Right atrium auricular region (tissue), 2 donors: ENCODE measurements at regions not wholly inside any gene's neighbourhood (a gene's known extent, or its start where the extent isn't known, plus 50 kb on each side); places are given as distances from the start of the nearest gene placed in this dataset.

Experiments
- DNase-seq: peaks from one replicate; pipeline ENCODE4 v3.0.0-alpha.2; 2019; ENCODE audit warnings: low spot score
- H3K27ac ChIP-seq, 2 donors: fragments of 200-600 bp; sonication (generic); 1 replicate in 1 of 2; 2 replicates in 1 of 2; pipeline ENCODE4 v1.5.1; 2016 to 2019
- H3K27me3 ChIP-seq, 2 donors: fragments of 200-600 bp; sonication (generic); one replicate each; pipeline versions ENCODE4 v1.5.1 to v1.6.0; 2017 to 2019
- H3K36me3 ChIP-seq: fragments of 200-600 bp; sonication (generic); one replicate; pipeline ENCODE4 v1.5.1; 2016
- H3K4me1 ChIP-seq, 2 donors: fragments of 200-600 bp; sonication (generic); one replicate each; pipeline versions ENCODE4 v1.5.1 to v1.6.0; 2017 to 2019
- H3K4me3 ChIP-seq, 2 donors: fragments of 200-600 bp; sonication (generic); 1 replicate in 1 of 2; 2 replicates in 1 of 2; pipeline ENCODE4 v1.5.1; 2017 to 2019; ENCODE audit warnings: mild to moderate bottlenecking in 1 of 2, moderate library complexity in 1 of 2
- H3K9me3 ChIP-seq, 2 donors: fragments of 200-600 bp; sonication (generic); one replicate each; pipeline ENCODE4 v1.5.1; 2019
- CTCF ChIP-seq, 2 donors: fragments of 200-600 bp; sonication (generic); IDR thresholded peaks; one replicate each; pipeline ENCODE4 v1.5.1; 2019; ENCODE audit warnings: antibody characterized with exemption in 2 of 2

DNA sequence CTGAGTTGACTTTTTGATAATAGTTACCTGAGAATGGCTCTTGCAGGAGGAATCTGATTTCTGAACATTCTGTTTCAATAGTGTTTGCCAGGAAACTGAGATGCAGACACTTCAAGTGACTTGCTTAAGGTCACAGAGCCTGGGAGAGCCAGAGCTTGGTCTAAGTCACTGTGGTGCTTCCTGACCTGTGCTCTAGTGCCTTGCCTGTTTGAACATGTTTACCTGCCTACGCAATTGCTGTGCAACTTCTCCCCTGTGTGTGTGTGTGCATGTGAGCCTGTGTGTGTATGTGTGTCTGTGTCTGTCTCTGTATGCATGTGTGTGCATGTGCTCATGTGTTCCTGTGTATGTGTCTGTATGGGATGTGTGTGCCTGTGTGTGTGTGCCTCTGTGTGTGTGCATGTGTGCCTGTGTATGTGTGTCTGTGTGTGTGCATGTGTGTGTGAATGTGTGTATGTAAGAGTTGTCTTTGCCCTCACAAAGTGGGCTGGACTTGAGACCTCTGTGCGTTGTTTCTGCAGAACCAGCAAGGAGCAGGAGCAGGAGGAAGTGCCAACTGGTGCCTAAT, 185.8 kb downstream of the GADD45G start:
- Histone ChIP-seq H3K4me3 (no peak overlapping the region), H3K27ac (no peak overlapping the region), H3K9me3 (no peaks in the 10 kb centered on the region), H3K27me3 (no peaks in the 10 kb centered on the region), H3K36me3 (no peaks in the 10 kb centered on the region), H3K4me1 (peaks cover 0 to 5% of the 10 kb centered on the region in 2 donors)
- no peak for TF ChIP-seq CTCF (IDR thresholded peaks at IDR 0.05)
- DNase-seq, result no peak

DNA sequence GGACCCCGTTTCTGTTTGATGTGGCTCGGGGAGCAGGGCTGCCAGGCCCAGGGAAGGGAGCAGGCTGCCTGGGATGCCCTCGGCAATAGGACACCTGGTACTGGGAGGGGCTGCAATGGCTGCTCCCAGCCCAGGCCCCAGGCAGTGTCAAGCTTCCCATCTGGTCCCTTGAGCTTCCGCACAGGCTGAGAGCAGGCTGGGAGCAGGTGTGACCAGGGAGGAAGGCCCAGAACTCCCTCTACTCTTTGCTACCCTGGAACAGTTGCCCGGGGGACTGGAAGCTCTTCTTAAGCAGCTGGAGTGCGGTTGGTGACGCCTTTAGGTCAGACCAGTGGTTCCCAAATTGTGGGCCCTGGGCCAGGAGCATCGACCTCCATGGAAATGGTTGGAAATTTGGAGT, 186.9 kb downstream of the GADD45G start:
- Histone ChIP-seq H3K36me3 (no peaks in the 10 kb centered on the region), H3K4me1 (no peaks in the 10 kb centered on the region), H3K27ac (no peak overlapping the region), H3K9me3 (no peaks in the 10 kb centered on the region), H3K27me3 (no peaks in the 10 kb centered on the region), H3K4me3 (no peak overlapping the region)
- no peak for DNase-seq
- no peak for TF ChIP-seq CTCF (IDR thresholded peaks at IDR 0.05)

GRCh38 chr9:89792189-89793123, 187.6 kb downstream of the GADD45G start:
- H3K9me3 ChIP-seq, result no peaks in the 10 kb centered on the region
- H3K27ac ChIP-seq, result no peak overlapping the region
- TF ChIP-seq CTCF (IDR thresholded peaks at IDR 0.05), result no peak
- no peak overlapping the region for H3K4me3 ChIP-seq
- no peaks in the 10 kb centered on the region for H3K36me3 ChIP-seq
- no peaks in the 10 kb centered on the region for H3K4me1 ChIP-seq
- H3K27me3 ChIP-seq, result no peaks in the 10 kb centered on the region
- no peak for DNase-seq

- Histone ChIP-seq H3K27ac (no peak overlapping the region), H3K4me1 (no peaks in the 10 kb centered on the region), H3K9me3 (no peaks in the 10 kb centered on the region), H3K27me3 (no peaks in the 10 kb centered on the region), H3K36me3 (no peaks in the 10 kb centered on the region), H3K4me3 (no peak overlapping the region)
- DNase-seq, result no peak
- TF ChIP-seq CTCF (IDR thresholded peaks at IDR 0.05), result no peak
These were observed 188.3 kb downstream of the GADD45G start for GRCh38 chr9:89793124-89793495.

GRCh38 chr9:89793551-89793950, 188.7 kb downstream of the GADD45G start:
- H3K27me3 ChIP-seq, result no peaks in the 10 kb centered on the region

More at GRCh38 chr9:89793551-89793950, 188.7 kb downstream of the GADD45G start:
- Histone ChIP-seq H3K4me1 (no peaks in the 10 kb centered on the region), H3K4me3 (no peak overlapping the region), H3K27ac (no peak overlapping the region), H3K36me3 (no peaks in the 10 kb centered on the region), H3K9me3 (no peaks in the 10 kb centered on the region)
- no peak for TF ChIP-seq CTCF (IDR thresholded peaks at IDR 0.05)
- no peak for DNase-seq
